HFFc6 (cell line): ENCODE measurements at regions not wholly inside any gene's neighbourhood (a gene's known extent, or its start where the extent isn't known, plus 50 kb on each side); places are given as distances from the start of the nearest gene placed in this dataset.

Experiments
- DNase-seq: peaks from one replicate; pipeline ENCODE4 v3.0.0-alpha.2; 2018
- H3K27ac Mint-ChIP-seq: 2 replicates; pipeline ENCODE4 v1.8.0; 2020; ENCODE audit warnings: mild to moderate bottlenecking, mixed read lengths
- H3K27me3 Mint-ChIP-seq: 2 replicates; pipeline ENCODE4 v1.8.0; 2021; ENCODE audit warnings: mild to moderate bottlenecking, moderate library complexity, mixed read lengths; ENCODE audit not compliant: insufficient read depth
- H3K36me3 Mint-ChIP-seq: 2 replicates; pipeline ENCODE4 v1.8.0; 2021; ENCODE audit warnings: low read depth, mixed read lengths
- H3K4me1 Mint-ChIP-seq: 2 replicates; pipeline ENCODE4 v1.8.0; 2020; ENCODE audit warnings: low read depth, mixed read lengths
- H3K4me3 Mint-ChIP-seq: 2 replicates; pipeline ENCODE4 v1.8.0; 2020; ENCODE audit warnings: mild to moderate bottlenecking, moderate library complexity, mixed read lengths
- H3K9me3 Mint-ChIP-seq: 2 replicates; pipeline ENCODE4 v1.8.0; 2020; ENCODE audit warnings: mild to moderate bottlenecking, mixed read lengths
- TF ChIP-seq, protein P1 (sequence below): fragments of 200-600 bp; sonication (generic); IDR thresholded peaks from 2 replicates; pipeline ENCODE4 v1.5.0; 2021; ENCODE audit warnings: antibody characterized with exemption, mild to moderate bottlenecking

DNA sequence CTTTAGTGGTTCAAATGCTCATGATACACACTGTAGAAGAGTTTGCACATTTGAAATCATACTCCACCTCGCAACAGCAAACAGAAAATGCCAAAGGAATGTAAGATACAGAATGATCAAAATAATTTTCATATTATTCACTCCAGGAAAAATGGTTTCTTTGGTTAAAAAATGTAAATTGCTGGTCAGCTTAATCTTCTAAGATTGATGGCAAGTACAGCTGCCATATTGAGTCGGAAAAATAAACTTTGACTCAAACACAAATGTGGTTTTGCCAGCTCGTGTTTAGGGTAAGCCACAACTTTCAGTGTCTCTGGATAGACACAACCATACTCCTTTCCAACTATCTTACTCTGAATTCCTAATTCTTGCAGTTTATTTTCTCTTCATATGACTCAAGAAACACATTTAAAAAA lies 154.9 kb upstream of the SMIM21 start:
- TF ChIP-seq, protein P1, sequence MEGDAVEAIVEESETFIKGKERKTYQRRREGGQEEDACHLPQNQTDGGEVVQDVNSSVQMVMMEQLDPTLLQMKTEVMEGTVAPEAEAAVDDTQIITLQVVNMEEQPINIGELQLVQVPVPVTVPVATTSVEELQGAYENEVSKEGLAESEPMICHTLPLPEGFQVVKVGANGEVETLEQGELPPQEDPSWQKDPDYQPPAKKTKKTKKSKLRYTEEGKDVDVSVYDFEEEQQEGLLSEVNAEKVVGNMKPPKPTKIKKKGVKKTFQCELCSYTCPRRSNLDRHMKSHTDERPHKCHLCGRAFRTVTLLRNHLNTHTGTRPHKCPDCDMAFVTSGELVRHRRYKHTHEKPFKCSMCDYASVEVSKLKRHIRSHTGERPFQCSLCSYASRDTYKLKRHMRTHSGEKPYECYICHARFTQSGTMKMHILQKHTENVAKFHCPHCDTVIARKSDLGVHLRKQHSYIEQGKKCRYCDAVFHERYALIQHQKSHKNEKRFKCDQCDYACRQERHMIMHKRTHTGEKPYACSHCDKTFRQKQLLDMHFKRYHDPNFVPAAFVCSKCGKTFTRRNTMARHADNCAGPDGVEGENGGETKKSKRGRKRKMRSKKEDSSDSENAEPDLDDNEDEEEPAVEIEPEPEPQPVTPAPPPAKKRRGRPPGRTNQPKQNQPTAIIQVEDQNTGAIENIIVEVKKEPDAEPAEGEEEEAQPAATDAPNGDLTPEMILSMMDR = no peak
- Mint-ChIP-seq H3K4me3 (no peak overlapping the region), H3K27me3 (peaks cover 6% of the 10 kb centered on the region), H3K36me3 (no peaks in the 10 kb centered on the region), H3K9me3 (no peaks in the 10 kb centered on the region), H3K4me1 (peaks cover 5% of the 10 kb centered on the region; the same call in 1 of the 2 replicates), H3K27ac (no peak overlapping the region)
- no peak for DNase-seq

DNA sequence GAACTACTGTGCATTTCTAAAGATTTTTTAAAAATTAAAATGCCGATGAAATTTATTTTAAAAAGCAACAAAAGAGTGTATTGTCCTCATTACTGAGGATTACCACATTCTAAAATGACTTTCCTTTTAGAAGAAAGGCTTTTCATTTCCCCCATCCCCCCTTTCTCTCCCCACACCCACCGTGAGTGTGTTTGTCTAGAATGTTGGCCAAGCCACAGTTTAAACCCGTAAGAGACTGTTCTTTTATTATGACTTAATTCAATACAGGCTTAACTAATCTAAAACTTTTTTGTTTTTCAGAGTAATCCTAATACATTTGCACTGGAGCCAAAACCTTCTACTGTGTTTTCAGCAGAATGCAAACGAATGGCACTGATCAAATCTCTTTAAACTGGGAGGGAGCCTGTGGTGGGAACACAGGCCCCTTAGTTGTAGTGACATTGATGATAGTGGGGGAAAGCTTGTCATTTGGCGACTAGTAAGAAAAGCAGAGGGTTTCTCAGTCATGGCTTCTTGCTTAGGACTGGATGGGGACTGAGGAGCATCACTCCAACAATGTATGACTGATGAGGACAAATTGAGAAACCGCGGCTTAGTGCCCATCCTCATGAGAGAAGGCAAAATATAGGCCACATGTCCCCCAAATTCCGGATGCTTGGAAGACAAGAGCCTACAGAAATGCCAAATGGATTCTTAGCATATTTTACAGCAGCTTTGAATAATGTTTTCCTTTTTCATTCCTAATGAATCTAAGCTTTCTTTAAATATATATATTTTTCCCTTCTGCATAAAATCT lies 154.0 kb upstream of the SMIM21 start:
- TF ChIP-seq, protein P1 = no peak
- peaks cover 5% of the 10 kb centered on the region; the same call in 1 of the 2 replicates for H3K4me1 Mint-ChIP-seq
- DNase-seq = no peak
- H3K9me3 Mint-ChIP-seq = no peaks in the 10 kb centered on the region
- H3K36me3 Mint-ChIP-seq = no peaks in the 10 kb centered on the region
- no peak overlapping the region for H3K4me3 Mint-ChIP-seq
- no peak overlapping the region for H3K27ac Mint-ChIP-seq
- peaks cover 6% of the 10 kb centered on the region for H3K27me3 Mint-ChIP-seq

DNA sequence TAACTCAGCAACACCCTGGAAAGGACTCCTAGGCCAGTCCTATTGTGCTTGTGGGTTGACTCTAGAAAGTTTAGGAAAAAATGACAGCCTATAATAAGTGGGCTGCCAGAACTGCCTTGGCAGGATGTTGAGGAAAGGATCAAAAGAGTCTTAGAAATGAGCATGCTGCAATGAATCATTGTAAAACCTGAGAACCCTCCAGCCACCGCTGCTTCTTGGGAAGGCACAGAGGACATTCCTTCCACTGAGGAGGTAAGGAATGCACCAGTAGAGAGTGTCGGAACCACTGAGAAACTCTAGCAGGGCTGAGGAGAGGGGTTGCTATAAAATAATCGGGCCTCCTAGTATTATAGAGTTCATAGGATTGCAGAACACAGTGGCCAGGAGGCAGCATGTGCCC lies 146.7 kb upstream of the SMIM21 start:
- Mint-ChIP-seq H3K4me3 (no peak overlapping the region), H3K36me3 (no peaks in the 10 kb centered on the region), H3K27me3 (peaks cover 11% of the 10 kb centered on the region), H3K9me3 (no peaks in the 10 kb centered on the region), H3K27ac (no peak overlapping the region), H3K4me1 (no peaks in the 10 kb centered on the region)
- TF ChIP-seq, protein P1 = no peak
- DNase-seq = no peak

DNA sequence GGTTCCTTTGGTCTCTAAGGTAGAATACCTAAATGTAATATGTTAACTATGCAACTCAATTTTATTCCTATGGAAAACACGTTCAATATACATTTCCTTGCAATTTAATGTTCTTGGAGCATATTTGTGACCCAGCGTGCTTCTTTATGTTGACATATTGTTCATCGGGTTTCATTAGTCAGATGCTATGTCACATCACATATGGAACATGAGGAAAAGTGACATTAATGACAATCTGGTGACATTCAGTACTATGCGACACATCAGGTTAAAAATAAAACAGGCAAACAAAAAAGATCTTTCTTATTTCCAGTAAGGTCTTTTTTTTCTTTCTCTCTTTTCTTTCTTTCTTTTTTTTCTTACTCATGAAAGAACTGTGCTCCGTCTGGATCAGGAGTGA lies 135.6 kb upstream of the SMIM21 start:
- TF ChIP-seq, protein P1 = no peak
- Mint-ChIP-seq H3K4me1 (no peaks in the 10 kb centered on the region), H3K36me3 (no peaks in the 10 kb centered on the region), H3K27me3 (peaks cover 12% of the 10 kb centered on the region), H3K9me3 (no peaks in the 10 kb centered on the region), H3K27ac (no peak overlapping the region), H3K4me3 (no peak overlapping the region)
- no peak for DNase-seq

DNA sequence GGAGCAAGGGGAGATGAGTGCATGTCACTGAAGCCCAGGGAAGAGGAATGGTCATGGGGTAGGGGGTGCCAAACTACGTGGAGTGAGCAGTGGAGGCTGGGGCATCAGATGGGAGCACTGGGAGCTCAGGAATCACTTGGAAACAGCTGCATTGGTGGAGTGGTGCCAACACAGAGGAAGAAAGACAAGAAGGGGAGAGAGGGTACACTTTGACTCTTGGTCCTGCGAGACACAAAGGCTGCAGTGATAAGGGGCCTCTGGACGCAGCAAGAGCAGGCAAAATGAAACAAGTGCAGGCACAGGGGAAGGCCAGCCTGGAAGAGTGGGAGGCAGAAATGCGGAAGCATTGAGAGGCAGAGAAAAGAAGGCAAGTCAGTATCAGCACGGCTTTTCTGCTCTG lies 134.7 kb upstream of the SMIM21 start:
- no peaks in the 10 kb centered on the region for H3K9me3 Mint-ChIP-seq
- DNase-seq = no peak
- H3K36me3 Mint-ChIP-seq = no peaks in the 10 kb centered on the region
- no peak overlapping the region for H3K4me3 Mint-ChIP-seq
- H3K27me3 Mint-ChIP-seq = peaks cover 12% of the 10 kb centered on the region
- no peaks in the 10 kb centered on the region for H3K4me1 Mint-ChIP-seq
- TF ChIP-seq, protein P1 = no peak
- H3K27ac Mint-ChIP-seq = no peak overlapping the region
